ENCODE measurements at regions not wholly inside any gene's neighbourhood (a gene's known extent, or its start where the extent isn't known, plus 50 kb on each side); places are given as distances from the start of the nearest gene placed in this dataset.

GRCh38 chr11:122317305-122317704 is 201.3 kb upstream of the BLID start:
- no peak for TF ChIP-seq CTCF (IDR thresholded peaks at IDR 0.05)
- TF ChIP-seq POLR2A (IDR thresholded peaks at IDR 0.05), result no peak
